Large intestine (tissue), 3 donors: ENCODE measurements at regions not wholly inside any gene's neighbourhood (a gene's known extent, or its start where the extent isn't known, plus 50 kb on each side); places are given as distances from the start of the nearest gene placed in this dataset.
"Not testable (repeated sequence)": the region's sequence is repeated elsewhere in the genome, so short reads cannot be mapped to it uniquely, and the experiment has no call there.

Experiments
- DNase-seq, 2 donors: peaks; one replicate each; pipeline versions ENCODE4 v3.0.0 to v3.0.0-alpha.2; 2013
- H3K27ac ChIP-seq: one replicate; pipeline ENCODE4 v1.5.1; 2013; ENCODE audit warnings: low read length
- H3K27me3 ChIP-seq: 2 replicates; pipeline ENCODE4 v1.6.1; 2013; ENCODE audit warnings: low read length; ENCODE audit not compliant: control insufficient read depth, insufficient read depth
- H3K36me3 ChIP-seq: 2 replicates; pipeline ENCODE4 v1.6.1; 2013; ENCODE audit warnings: low read length; ENCODE audit not compliant: control insufficient read depth, insufficient read depth
- H3K4me1 ChIP-seq: one replicate; pipeline ENCODE4 v1.6.1; 2013; ENCODE audit warnings: low read length; ENCODE audit not compliant: control insufficient read depth, insufficient read depth
- H3K4me3 ChIP-seq: one replicate; pipeline ENCODE4 v1.5.1; 2013; ENCODE audit warnings: low read length
- H3K9me3 ChIP-seq: one replicate; pipeline ENCODE4 v1.6.1; 2013; ENCODE audit warnings: mild to moderate bottlenecking, low read depth, low read length, moderate library complexity; ENCODE audit not compliant: control insufficient read depth
- WGBS: methylation state at CpG from one replicate; pipeline ENCODE4 v1.1.5; 2013; ENCODE audit warnings: low lambda C conversion rate; ENCODE audit not compliant: insufficient coverage; 5-methylcytosine and 5-hydroxymethylcytosine counted together

GRCh38 chr10:71117589-71117988, 94.8 kb upstream of the UNC5B start:
- H3K36me3 ChIP-seq, H3K9me3 ChIP-seq, H3K4me1 ChIP-seq, DNase-seq, H3K4me3 ChIP-seq, H3K27ac ChIP-seq, H3K27me3 ChIP-seq: not testable (repeated sequence)
- WGBS, result no CpG with 5 or more reads among the region's 4 CpGs

GRCh38 chr10:71123023-71123422, 89.3 kb upstream of the UNC5B start:
- Histone ChIP-seq H3K4me3 (no peak overlapping the region), H3K9me3 (no peaks in the 10 kb centered on the region), H3K27me3 (no peaks in the 10 kb centered on the region), H3K4me1 (no peaks in the 10 kb centered on the region), H3K27ac (no peak overlapping the region), H3K36me3 (no peaks in the 10 kb centered on the region)
- DNase-seq, result no peak

- DNase-seq, result no peak
- 100% methylated on average over 1 of the region's 13 CpGs for WGBS
- Histone ChIP-seq H3K4me1 (no peaks in the 10 kb centered on the region), H3K27me3 (no peaks in the 10 kb centered on the region), H3K9me3 (no peaks in the 10 kb centered on the region), H3K4me3 (no peak overlapping the region), H3K27ac (no peak overlapping the region), H3K36me3 (no peaks in the 10 kb centered on the region)
These were observed 87.2 kb upstream of the UNC5B start for GRCh38 chr10:71124921-71125748.

- Histone ChIP-seq H3K4me3 (no peak overlapping the region), H3K4me1 (no peaks in the 10 kb centered on the region), H3K36me3 (no peaks in the 10 kb centered on the region), H3K27me3 (no peaks in the 10 kb centered on the region), H3K9me3 (no peaks in the 10 kb centered on the region), H3K27ac (no peak overlapping the region)
- no peak for DNase-seq
- no CpG with 5 or more reads among the region's 4 CpGs for WGBS
These were observed 86.6 kb upstream of the UNC5B start for GRCh38 chr10:71125749-71126107.

GRCh38 chr10:71126432-71126831, 85.9 kb upstream of the UNC5B start:
- Histone ChIP-seq H3K4me3 (no peak overlapping the region), H3K4me1 (no peaks in the 10 kb centered on the region), H3K9me3 (no peaks in the 10 kb centered on the region), H3K27ac (no peak overlapping the region), H3K27me3 (no peaks in the 10 kb centered on the region), H3K36me3 (no peaks in the 10 kb centered on the region)
- no peak for DNase-seq
- no CpG with 5 or more reads among the region's 7 CpGs for WGBS

- Histone ChIP-seq H3K4me3 (no peak overlapping the region), H3K9me3 (no peaks in the 10 kb centered on the region), H3K4me1 (no peaks in the 10 kb centered on the region), H3K36me3 (no peaks in the 10 kb centered on the region), H3K27me3 (no peaks in the 10 kb centered on the region), H3K27ac (no peak overlapping the region)
- no CpG with 5 or more reads among the region's 5 CpGs for WGBS
- no peak for DNase-seq
These were observed 85.3 kb upstream of the UNC5B start for GRCh38 chr10:71127104-71127503.

GRCh38 chr10:71127773-71128172, 84.6 kb upstream of the UNC5B start:
- no peak for DNase-seq
- H3K27me3 ChIP-seq, result no peaks in the 10 kb centered on the region
- H3K4me3 ChIP-seq, result no peak overlapping the region
- no peaks in the 10 kb centered on the region for H3K9me3 ChIP-seq
- 90% methylated on average over 2 of the region's 3 CpGs for WGBS
- no peaks in the 10 kb centered on the region for H3K4me1 ChIP-seq
- H3K36me3 ChIP-seq, result no peaks in the 10 kb centered on the region
- no peak overlapping the region for H3K27ac ChIP-seq

- WGBS, result no CpG with 5 or more reads among the region's 7 CpGs
- DNase-seq, result peak in 1 of 2 donors; percentile 41
These were observed 83.9 kb upstream of the UNC5B start for GRCh38 chr10:71128311-71128980.

GRCh38 chr10:71131096-71131495, 81.3 kb upstream of the UNC5B start:
- H3K9me3 ChIP-seq, result no peaks in the 10 kb centered on the region
- no peak overlapping the region for H3K4me3 ChIP-seq
- no peaks in the 10 kb centered on the region for H3K27me3 ChIP-seq
- H3K27ac ChIP-seq, result no peak overlapping the region
- DNase-seq, result no peak
- no CpG with 5 or more reads among the region's 10 CpGs for WGBS
- H3K4me1 ChIP-seq, result no peaks in the 10 kb centered on the region
- H3K36me3 ChIP-seq, result no peaks in the 10 kb centered on the region

More at GRCh38 chr10:71128311-71128980, 83.9 kb upstream of the UNC5B start:
- H3K27me3 ChIP-seq, result no peaks in the 10 kb centered on the region
- no peaks in the 10 kb centered on the region for H3K36me3 ChIP-seq
- no peaks in the 10 kb centered on the region for H3K4me1 ChIP-seq
- H3K27ac ChIP-seq, result no peak overlapping the region
- H3K9me3 ChIP-seq, result no peaks in the 10 kb centered on the region
- H3K4me3 ChIP-seq, result no peak overlapping the region

GRCh38 chr10:71131508-71132088, 80.8 kb upstream of the UNC5B start:
- Histone ChIP-seq H3K9me3 (no peaks in the 10 kb centered on the region), H3K36me3 (no peaks in the 10 kb centered on the region), H3K4me1 (no peaks in the 10 kb centered on the region), H3K27ac (no peak overlapping the region), H3K27me3 (no peaks in the 10 kb centered on the region), H3K4me3 (no peak overlapping the region)
- no CpG with 5 or more reads among the region's 4 CpGs for WGBS
- no peak for DNase-seq
